SK-N-SH (cell line): ENCODE measurements at regions not wholly inside any gene's neighbourhood (a gene's known extent, or its start where the extent isn't known, plus 50 kb on each side); places are given as distances from the start of the nearest gene placed in this dataset.

ENCODE experiments used
- CTCF ChIA-PET: fragments of 300-600, 350-600 bp; formaldehyde crosslinking; extraction: SDS; loops from one replicate; lab custom pipeline; 2021; lab: Yijun Ruan, JAX
- POLR2A ChIA-PET: fragments of 350-600 bp; sonication (Branson Sonifier 250); formaldehyde crosslinking; extraction: SDS; loops from one replicate; lab custom pipeline; 2020; ENCODE audit warnings: antibody characterized with exemption, inconsistent platforms; lab: Yijun Ruan, JAX
- DNase-seq: peaks from one replicate; pipeline ENCODE4 v3.0.0; 2012
- H2AFZ ChIP-seq: fragments of 200-600 bp; sonication (generic); 2 replicates; pipeline ENCODE4 v1.8.1; 2016; ENCODE audit warnings: antibody characterized with exemption, mild to moderate bottlenecking, low read depth
- H3F3A ChIP-seq: fragments of 200-600 bp; sonication (generic); replicated peaks from 2 replicates; pipeline ENCODE3; 2016; ENCODE audit warnings: antibody characterized with exemption, mild to moderate bottlenecking; ENCODE audit not compliant: insufficient read depth
- H3K27ac ChIP-seq, 2 experiments: fragments of 200-500 bp in 1 of 2; fragments of 200-600 bp in 1 of 2; sonication (Bioruptor generic) in 1 of 2; sonication (generic), shearing (Covaris generic) in 1 of 2; 2 replicates each; pipeline versions ENCODE4 v1.5.1 to v1.6.1; 2014 to 2016; ENCODE audit warnings: low read depth in 2 of 2, inconsistent platforms in 1 of 2, low read length in 1 of 2, mild to moderate bottlenecking in 1 of 2, mixed read lengths in 1 of 2
- H3K27me3 ChIP-seq: fragments of 200-600 bp; sonication (generic), shearing (Covaris generic); 2 replicates; pipeline ENCODE4 v1.6.1; 2016; ENCODE audit warnings: mixed run types; ENCODE audit not compliant: insufficient read depth
- H3K36me3 ChIP-seq, 2 experiments: fragments of 200-500 bp in 1 of 2; fragments of 200-600 bp in 1 of 2; sonication (Bioruptor generic) in 1 of 2; sonication (generic) in 1 of 2; replicated peaks in 1 of 2; 2 replicates each; pipeline versions ENCODE3 to v1.5.1; 2014 to 2016; ENCODE audit warnings: low read length in 1 of 2, mild to moderate bottlenecking in 1 of 2; ENCODE audit not compliant: insufficient read depth in 2 of 2, control insufficient read depth in 1 of 2
- H3K4me1 ChIP-seq, 2 experiments: fragments of 200-500 bp in 1 of 2; fragments of 200-600 bp in 1 of 2; sonication (Bioruptor generic) in 1 of 2; sonication (generic), shearing (Covaris generic) in 1 of 2; 2 replicates each; pipeline versions ENCODE4 v1.5.1 to v1.6.1; 2014 to 2016; ENCODE audit warnings: low read depth in 1 of 2, low read length in 1 of 2, mixed run types in 1 of 2; ENCODE audit not compliant: insufficient read depth in 2 of 2, control insufficient read depth in 1 of 2
- H3K4me2 ChIP-seq: fragments of 200-600 bp; sonication (generic), shearing (Covaris generic); 2 replicates; pipeline ENCODE4 v1.6.1; 2017; ENCODE audit warnings: mixed run types
- H3K4me3 ChIP-seq, 2 experiments: fragments of 200-500 bp in 1 of 2; fragments of 200-600 bp in 1 of 2; sonication (Bioruptor generic) in 1 of 2; sonication (generic), shearing (Covaris generic) in 1 of 2; 2 replicates each; pipeline versions ENCODE4 v1.5.1 to v1.8.1; 2014 to 2016; ENCODE audit warnings: low read depth in 2 of 2, inconsistent platforms in 1 of 2, low read length in 1 of 2, mild to moderate bottlenecking in 1 of 2, mixed read lengths in 1 of 2, moderate library complexity in 1 of 2
- H3K79me2 ChIP-seq: fragments of 200-600 bp; sonication (generic); 2 replicates; pipeline ENCODE4 v1.8.1; 2017; ENCODE audit warnings: mild to moderate bottlenecking; ENCODE audit not compliant: insufficient read depth
- H3K9ac ChIP-seq: fragments of 200-600 bp; sonication (generic); 2 replicates; pipeline ENCODE4 v1.6.1; 2017; ENCODE audit warnings: mixed run types
- H3K9me2 ChIP-seq: fragments of 200-600 bp; sonication (generic); 2 replicates; pipeline ENCODE4 v1.6.1; 2017; ENCODE audit warnings: mixed run types
- H3K9me3 ChIP-seq: fragments of 200-600 bp; sonication (generic); 2 replicates; pipeline ENCODE4 v1.6.1; 2017; ENCODE audit warnings: mixed run types, mild to moderate bottlenecking, moderate library complexity
- H4K20me1 ChIP-seq: fragments of 200-600 bp; sonication (generic); 2 replicates; pipeline ENCODE4 v1.6.1; 2017; ENCODE audit warnings: mild to moderate bottlenecking, mixed run types; ENCODE audit not compliant: insufficient read depth
- ELF1 ChIP-seq: IDR thresholded peaks from 2 replicates; pipeline ENCODE4 v1.4.0; 2012
- GABPA ChIP-seq: IDR thresholded peaks from 2 replicates; pipeline ENCODE4 v1.4.0; 2012; ENCODE audit warnings: low read depth, mild to moderate bottlenecking
- NFIC ChIP-seq: IDR thresholded peaks from 2 replicates; pipeline ENCODE4 v1.4.0; 2012; ENCODE audit warnings: borderline replicate concordance
- RAD21 ChIP-seq: IDR thresholded peaks from 2 replicates; pipeline ENCODE4 v1.6.1; 2012; ENCODE audit warnings: mild to moderate bottlenecking, low read length
- REST ChIP-seq: IDR thresholded peaks from 2 replicates; pipeline ENCODE4 v1.6.1; 2012; ENCODE audit warnings: mild to moderate bottlenecking, low read depth, low read length, moderate library complexity
- TCF12 ChIP-seq: IDR thresholded peaks from 2 replicates; pipeline ENCODE4 v1.4.0; 2012
- USF2 ChIP-seq: fragments of 150-350 bp; IDR thresholded peaks from 2 replicates; pipeline ENCODE4 v1.6.1; 2017; ENCODE audit warnings: antibody characterized with exemption, low read length, low read depth, borderline replicate concordance
- YY1 ChIP-seq: IDR thresholded peaks from 2 replicates; pipeline ENCODE4 v1.4.0; 2012; ENCODE audit warnings: low read depth, mild to moderate bottlenecking
- ZBTB33 ChIP-seq: IDR thresholded peaks from 2 replicates; pipeline ENCODE4 v1.4.0; 2012; ENCODE audit warnings: low read depth, borderline replicate concordance
- WGBS: methylation state at CpG from one replicate; pipeline ENCODE4 v1.1.6; 2017; ENCODE audit warnings: low lambda C conversion rate; 5-methylcytosine and 5-hydroxymethylcytosine counted together

GRCh38 chr2:235381261-235381912 is 112.5 kb upstream of the AGAP1 start:
- POLR2A ChIA-PET: no interaction called here
- H3K4me1 ChIP-seq: no peaks in the 10 kb centered on the region
- no peaks in the 10 kb centered on the region for H3K36me3 ChIP-seq
- no peaks in the 10 kb centered on the region for H3F3A ChIP-seq
- DNase-seq: no peak
- no peaks in the 10 kb centered on the region for H4K20me1 ChIP-seq
- no peak overlapping the region for H3K4me2 ChIP-seq
- H3K4me3 ChIP-seq: no peak overlapping the region
- no peak overlapping the region for H3K27ac ChIP-seq
- no peak overlapping the region for H3K9ac ChIP-seq
- H3K79me2 ChIP-seq: no peaks in the 10 kb centered on the region
- no peaks in the 10 kb centered on the region for H3K27me3 ChIP-seq
- no peak overlapping the region for H2AFZ ChIP-seq
- no peaks in the 10 kb centered on the region for H3K9me3 ChIP-seq
- H3K9me2 ChIP-seq: no peaks in the 10 kb centered on the region
- no peak for TF ChIP-seq RAD21
- TF ChIP-seq ZBTB33: no peak
- no peak for TF ChIP-seq ELF1
- TF ChIP-seq NFIC: no peak
- no peak for TF ChIP-seq GABPA
- no peak for TF ChIP-seq TCF12
- WGBS: 53% methylated on average over 2 of the region's 2 CpGs
- CTCF ChIA-PET: no interaction called here

GRCh38 chr2:235382179-235382578 is 111.7 kb upstream of the AGAP1 start:
- Histone ChIP-seq H3K4me2 (no peak overlapping the region), H4K20me1 (no peaks in the 10 kb centered on the region), H3K4me3 (no peak overlapping the region), H3K36me3 (no peaks in the 10 kb centered on the region), H3K27me3 (no peaks in the 10 kb centered on the region), H3F3A (no peaks in the 10 kb centered on the region)
- CTCF ChIA-PET: no interaction called here
- WGBS: 61% methylated on average over 6 of the region's 6 CpGs
- TF ChIP-seq REST (no peak), GABPA (no peak), TCF12 (no peak), USF2 (no peak), ZBTB33 (no peak), YY1 (no peak)
- TF ChIP-seq, all 33 proteins: peak for 0
- Histone ChIP-seq H3K9me3 (no peaks in the 10 kb centered on the region), H3K9me2 (no peaks in the 10 kb centered on the region), H3K9ac (no peak overlapping the region), H3K4me1 (no peaks in the 10 kb centered on the region), H3K79me2 (no peaks in the 10 kb centered on the region), H3K27ac (no peak overlapping the region), H2AFZ (no peak overlapping the region)
- POLR2A ChIA-PET: no interaction called here
- DNase-seq: no peak
